HL-60 (cell line): ENCODE measurements at regions not wholly inside any gene's neighbourhood (a gene's known extent, or its start where the extent isn't known, plus 50 kb on each side); places are given as distances from the start of the nearest gene placed in this dataset.

Experiments
- DNase-seq, 2 experiments: peaks; one replicate each; pipeline ENCODE4 v3.0.0-alpha.2; 2010 to 2020; ENCODE audit warnings: low read depth in 1 of 2, low spot score in 1 of 2
- H3K27ac ChIP-seq: fragments of 250-450 bp; sonication (Bioruptor Pico); replicated peaks from 2 replicates; pipeline ENCODE4 v1.5.1; 2020; ENCODE audit warnings: mild to moderate bottlenecking, moderate library complexity
- H3K27me3 ChIP-seq: fragments of 250-450 bp; sonication (Bioruptor Pico); 2 replicates; pipeline ENCODE4 v1.5.1; 2021; ENCODE audit warnings: mild to moderate bottlenecking, moderate library complexity; ENCODE audit not compliant: insufficient read depth, poor library complexity, severe bottlenecking
- H3K4me3 ChIP-seq: replicated peaks from 2 replicates; pipeline ENCODE4 v1.5.1; 2011; ENCODE audit warnings: mild to moderate bottlenecking, control low read depth, low read length; ENCODE audit not compliant: insufficient read depth
- GABPA ChIP-seq: IDR thresholded peaks from 2 replicates; pipeline ENCODE4 v1.6.1; 2012; ENCODE audit warnings: low read depth
- POLR2AphosphoS5 ChIP-seq: IDR thresholded peaks from 2 replicates; pipeline ENCODE4 v1.6.1; 2012; ENCODE audit warnings: low read depth
- SPI1 ChIP-seq: IDR thresholded peaks from 2 replicates; pipeline ENCODE4 v1.6.1; 2012; ENCODE audit warnings: low read depth, mild to moderate bottlenecking, borderline replicate concordance
- TF ChIP-seq, protein P1 (sequence below): IDR thresholded peaks from one replicate; pipeline ENCODE4 v1.5.1; 2011; ENCODE audit warnings: low read length, control low read depth, inconsistent platforms; ENCODE audit not compliant: insufficient read depth
- TF ChIP-seq, protein P2 (sequence below): IDR thresholded peaks from 2 replicates; pipeline ENCODE4 v1.6.1; 2012; ENCODE audit warnings: low read depth; ENCODE audit not compliant: insufficient replicate concordance

DNA sequence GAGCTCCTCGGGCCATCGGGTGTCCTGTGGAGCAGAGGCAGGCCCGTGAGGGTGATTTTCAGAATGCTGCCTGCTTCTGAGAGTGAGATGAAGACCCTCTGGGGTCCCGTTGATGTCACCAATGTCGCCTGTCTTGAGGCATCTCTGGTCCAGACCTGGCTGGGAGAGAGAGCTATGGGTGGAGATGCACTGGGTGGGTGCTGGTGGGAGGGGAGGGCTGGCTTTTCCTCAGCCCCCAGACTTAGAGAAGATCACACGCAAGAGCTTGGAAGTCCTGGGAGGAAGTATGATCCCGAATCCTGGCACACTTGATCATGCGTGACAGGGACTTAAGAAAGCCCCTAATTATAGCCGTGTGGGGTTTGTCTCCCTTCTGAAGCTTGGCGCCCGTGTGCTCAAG is 103.2 kb upstream of the CD93 start:
- Histone ChIP-seq H3K4me3 (no peak overlapping the region), H3K27ac (no peak overlapping the region), H3K27me3 (no peaks in the 10 kb centered on the region)
- DNase-seq, result no peak
- TF ChIP-seq SPI1 (no peak), POLR2AphosphoS5 (no peak), GABPA (no peak)
- TF ChIP-seq, protein P1, sequence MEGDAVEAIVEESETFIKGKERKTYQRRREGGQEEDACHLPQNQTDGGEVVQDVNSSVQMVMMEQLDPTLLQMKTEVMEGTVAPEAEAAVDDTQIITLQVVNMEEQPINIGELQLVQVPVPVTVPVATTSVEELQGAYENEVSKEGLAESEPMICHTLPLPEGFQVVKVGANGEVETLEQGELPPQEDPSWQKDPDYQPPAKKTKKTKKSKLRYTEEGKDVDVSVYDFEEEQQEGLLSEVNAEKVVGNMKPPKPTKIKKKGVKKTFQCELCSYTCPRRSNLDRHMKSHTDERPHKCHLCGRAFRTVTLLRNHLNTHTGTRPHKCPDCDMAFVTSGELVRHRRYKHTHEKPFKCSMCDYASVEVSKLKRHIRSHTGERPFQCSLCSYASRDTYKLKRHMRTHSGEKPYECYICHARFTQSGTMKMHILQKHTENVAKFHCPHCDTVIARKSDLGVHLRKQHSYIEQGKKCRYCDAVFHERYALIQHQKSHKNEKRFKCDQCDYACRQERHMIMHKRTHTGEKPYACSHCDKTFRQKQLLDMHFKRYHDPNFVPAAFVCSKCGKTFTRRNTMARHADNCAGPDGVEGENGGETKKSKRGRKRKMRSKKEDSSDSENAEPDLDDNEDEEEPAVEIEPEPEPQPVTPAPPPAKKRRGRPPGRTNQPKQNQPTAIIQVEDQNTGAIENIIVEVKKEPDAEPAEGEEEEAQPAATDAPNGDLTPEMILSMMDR, result no peak
- TF ChIP-seq, protein P2, sequence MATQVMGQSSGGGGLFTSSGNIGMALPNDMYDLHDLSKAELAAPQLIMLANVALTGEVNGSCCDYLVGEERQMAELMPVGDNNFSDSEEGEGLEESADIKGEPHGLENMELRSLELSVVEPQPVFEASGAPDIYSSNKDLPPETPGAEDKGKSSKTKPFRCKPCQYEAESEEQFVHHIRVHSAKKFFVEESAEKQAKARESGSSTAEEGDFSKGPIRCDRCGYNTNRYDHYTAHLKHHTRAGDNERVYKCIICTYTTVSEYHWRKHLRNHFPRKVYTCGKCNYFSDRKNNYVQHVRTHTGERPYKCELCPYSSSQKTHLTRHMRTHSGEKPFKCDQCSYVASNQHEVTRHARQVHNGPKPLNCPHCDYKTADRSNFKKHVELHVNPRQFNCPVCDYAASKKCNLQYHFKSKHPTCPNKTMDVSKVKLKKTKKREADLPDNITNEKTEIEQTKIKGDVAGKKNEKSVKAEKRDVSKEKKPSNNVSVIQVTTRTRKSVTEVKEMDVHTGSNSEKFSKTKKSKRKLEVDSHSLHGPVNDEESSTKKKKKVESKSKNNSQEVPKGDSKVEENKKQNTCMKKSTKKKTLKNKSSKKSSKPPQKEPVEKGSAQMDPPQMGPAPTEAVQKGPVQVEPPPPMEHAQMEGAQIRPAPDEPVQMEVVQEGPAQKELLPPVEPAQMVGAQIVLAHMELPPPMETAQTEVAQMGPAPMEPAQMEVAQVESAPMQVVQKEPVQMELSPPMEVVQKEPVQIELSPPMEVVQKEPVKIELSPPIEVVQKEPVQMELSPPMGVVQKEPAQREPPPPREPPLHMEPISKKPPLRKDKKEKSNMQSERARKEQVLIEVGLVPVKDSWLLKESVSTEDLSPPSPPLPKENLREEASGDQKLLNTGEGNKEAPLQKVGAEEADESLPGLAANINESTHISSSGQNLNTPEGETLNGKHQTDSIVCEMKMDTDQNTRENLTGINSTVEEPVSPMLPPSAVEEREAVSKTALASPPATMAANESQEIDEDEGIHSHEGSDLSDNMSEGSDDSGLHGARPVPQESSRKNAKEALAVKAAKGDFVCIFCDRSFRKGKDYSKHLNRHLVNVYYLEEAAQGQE, result no peak

DNA sequence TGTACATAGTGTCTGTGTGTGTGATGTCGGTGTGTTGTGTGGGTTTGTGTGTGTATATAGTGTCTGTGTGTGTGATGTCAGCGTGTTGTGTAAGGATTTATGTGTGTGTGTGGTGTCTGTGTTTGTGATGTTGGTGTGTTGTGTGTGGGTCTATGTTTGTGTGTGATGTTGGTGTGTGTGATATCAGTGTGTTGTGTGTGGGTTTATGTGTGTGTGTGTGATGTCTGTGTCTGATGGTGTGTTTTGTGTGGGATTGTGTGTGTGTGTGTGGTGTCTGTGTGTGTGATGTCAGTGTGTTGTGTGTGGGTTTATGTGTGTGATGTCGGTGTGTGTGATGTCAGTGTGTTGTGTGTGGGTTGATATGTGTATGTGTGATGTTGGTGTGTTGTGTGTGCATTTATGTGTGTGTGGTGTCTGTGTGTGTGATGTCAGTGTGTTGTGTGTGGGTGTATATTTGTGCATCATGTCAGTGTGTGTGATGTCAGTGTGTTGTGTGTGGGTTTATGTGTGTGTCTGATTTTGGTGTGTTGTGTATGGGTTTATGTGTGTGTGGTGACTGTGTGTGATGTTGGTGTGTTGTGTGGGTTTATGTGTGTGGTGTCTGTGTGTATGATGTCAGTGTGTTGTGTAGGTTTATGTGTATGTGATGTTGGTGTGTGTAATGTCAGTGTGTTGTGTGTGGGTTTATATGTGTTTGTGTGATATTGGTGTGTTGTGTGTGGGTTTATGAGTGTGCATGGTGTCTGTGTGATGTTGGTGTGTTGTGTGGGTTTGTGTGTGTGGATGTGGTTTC is 102.4 kb upstream of the CD93 start:
- H3K27me3 ChIP-seq, result no peaks in the 10 kb centered on the region
- no peak for TF ChIP-seq GABPA
- TF ChIP-seq SPI1, result no peak
- TF ChIP-seq, protein P2, result no peak
- TF ChIP-seq, protein P1, result no peak
- no peak for TF ChIP-seq POLR2AphosphoS5
- H3K27ac ChIP-seq, result no peak overlapping the region
- no peak for DNase-seq
- no peak overlapping the region for H3K4me3 ChIP-seq

DNA sequence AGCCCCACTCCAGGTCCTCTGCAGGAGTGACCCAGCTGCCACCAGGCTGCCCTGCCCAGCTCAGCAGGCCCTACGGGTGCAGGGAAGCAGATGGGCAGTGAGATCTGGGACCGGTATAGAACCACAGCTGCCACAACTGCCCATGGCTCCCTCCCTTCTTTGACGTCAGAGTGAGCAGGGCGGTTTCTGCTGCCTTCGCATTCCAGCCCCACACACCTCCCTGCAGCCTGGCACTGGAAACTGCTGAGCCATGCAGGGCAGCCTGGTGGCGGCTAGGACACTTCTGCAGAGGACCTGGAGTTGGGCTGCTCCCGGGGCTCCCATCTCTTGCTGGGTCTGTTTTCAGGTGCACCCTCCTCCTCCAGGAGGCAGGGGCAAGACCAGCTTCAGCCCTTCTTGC is 101.6 kb upstream of the CD93 start:
- TF ChIP-seq, protein P1, result no peak
- TF ChIP-seq POLR2AphosphoS5 (no peak), GABPA (no peak), SPI1 (no peak)
- TF ChIP-seq, protein P2, result no peak
- Histone ChIP-seq H3K4me3 (no peak overlapping the region), H3K27me3 (no peaks in the 10 kb centered on the region), H3K27ac (no peak overlapping the region)
- DNase-seq, result no peak
